GM21367 (cell line): ENCODE measurements at regions not wholly inside any gene's neighbourhood (a gene's known extent, or its start where the extent isn't known, plus 50 kb on each side); places are given as distances from the start of the nearest gene placed in this dataset.
"Not testable (repeated sequence)": the region's sequence is repeated elsewhere in the genome, so short reads cannot be mapped to it uniquely, and the experiment has no call there.

Experiments
- ATAC-seq: cut with Tn5 transposase; IDR thresholded peaks from one replicate; pipeline ENCODE4 v1.9.1; 2021; ENCODE audit not compliant: unreplicated experiment

GRCh38 chr15:28614420-28614819, 61.1 kb downstream of the GOLGA6L25 start:
- not testable (repeated sequence) for ATAC-seq

- ATAC-seq: peak; percentile 11
These were observed 68.3 kb downstream of the GOLGA6L25 start for GRCh38 chr15:28621704-28622103.

DNA sequence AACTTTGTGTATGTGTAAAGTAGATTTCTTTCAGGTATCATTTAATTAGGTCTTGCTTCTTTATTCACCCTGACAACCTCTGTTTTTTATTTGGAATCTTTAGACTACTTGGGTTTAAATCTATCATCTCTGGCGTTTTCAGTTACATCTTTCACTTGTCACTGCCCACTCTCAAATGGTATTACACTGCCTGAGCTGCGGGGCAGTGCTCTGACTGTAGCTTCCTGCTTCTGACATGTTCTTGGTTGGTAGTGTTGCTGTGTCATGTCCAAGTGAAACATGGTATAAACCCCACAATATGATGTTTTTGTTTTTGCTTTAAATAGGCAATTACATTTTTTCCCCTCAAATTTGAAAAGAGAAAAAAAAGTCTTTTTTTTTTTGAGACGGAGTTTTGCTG, 68.8 kb downstream of the GOLGA6L25 start:
- ATAC-seq: peak; percentile 53

DNA sequence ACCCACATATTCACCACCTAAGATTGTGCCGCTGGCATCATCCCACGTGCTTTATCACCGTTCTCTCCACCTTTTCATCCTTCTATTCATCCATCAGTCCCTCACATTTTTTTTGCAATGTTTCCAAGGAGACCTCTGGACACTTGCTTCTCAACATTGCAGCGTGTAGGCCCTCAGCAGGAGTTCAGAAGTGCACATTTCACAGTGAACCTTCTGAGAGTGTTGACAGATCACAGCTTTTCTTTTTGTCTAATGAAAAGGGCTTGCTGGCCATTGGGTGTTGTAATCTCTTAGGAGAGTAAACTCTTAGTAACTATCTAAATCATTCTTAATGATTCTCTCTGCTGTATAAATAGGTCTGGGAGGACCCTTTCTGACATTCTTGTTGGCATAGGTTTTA, 71.0 kb downstream of the GOLGA6L25 start:
- ATAC-seq: not testable (repeated sequence)

DNA sequence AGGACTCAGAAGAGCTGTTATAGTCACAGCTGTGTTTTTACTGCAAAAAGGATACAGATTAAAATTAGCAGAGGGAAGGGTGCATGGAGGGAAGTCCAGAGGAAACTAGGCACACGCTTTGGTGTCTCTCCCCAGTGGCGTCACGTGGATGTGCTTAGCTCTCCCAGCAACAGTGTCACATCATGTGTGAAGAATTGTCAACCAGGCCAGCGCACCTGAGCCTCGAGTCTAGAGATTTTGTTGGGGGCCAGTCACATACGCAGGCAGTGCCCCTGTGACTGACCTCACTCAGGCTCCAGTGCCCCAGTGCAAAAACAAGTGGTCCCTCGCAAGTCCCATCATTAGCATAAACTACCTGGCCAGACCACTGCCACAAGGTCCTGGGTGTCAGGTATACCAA, 73.2 kb downstream of the GOLGA8M start:
- ATAC-seq: not testable (repeated sequence)
